GM18508 (cell line): ENCODE measurements at regions not wholly inside any gene's neighbourhood (a gene's known extent, or its start where the extent isn't known, plus 50 kb on each side); places are given as distances from the start of the nearest gene placed in this dataset.

Source experiments
- ATAC-seq: cut with Tn5 transposase; IDR thresholded peaks from one replicate; pipeline ENCODE4 v1.9.1; 2021; ENCODE audit warnings: moderate number of reproducible peaks; ENCODE audit not compliant: insufficient read depth, unreplicated experiment

DNA sequence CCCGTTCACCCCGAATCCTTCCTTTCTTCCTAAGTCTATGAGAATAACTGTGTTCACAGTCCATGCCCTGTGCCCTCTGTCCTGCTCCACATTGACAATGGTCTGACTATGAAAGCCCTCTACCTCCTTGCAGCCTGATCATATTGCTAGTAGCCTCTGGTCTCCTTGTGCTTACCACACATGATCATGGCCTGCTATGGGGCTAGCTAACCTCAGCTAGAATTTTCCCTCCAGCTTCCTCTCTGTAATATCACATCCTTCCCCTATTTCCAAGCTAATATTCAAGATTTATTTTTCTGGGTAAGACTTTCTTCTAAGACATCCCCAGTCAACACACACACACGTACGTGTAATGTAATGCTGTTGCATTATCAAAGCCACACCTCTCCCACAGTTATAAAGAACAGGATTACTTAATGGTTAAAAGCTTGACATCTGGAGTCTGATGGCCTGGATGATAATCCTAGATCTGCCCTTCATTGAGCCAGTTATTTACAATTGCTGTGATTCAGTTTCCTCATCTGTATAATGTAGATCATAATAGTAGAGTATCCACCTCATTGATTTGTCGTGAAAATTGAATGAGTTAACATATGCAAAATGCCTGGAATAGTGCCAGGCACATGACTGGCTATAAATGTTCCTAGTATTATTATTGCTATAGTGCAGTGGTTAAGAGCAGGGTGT, 214.4 kb upstream of the BLID start:
- no peak for ATAC-seq

DNA sequence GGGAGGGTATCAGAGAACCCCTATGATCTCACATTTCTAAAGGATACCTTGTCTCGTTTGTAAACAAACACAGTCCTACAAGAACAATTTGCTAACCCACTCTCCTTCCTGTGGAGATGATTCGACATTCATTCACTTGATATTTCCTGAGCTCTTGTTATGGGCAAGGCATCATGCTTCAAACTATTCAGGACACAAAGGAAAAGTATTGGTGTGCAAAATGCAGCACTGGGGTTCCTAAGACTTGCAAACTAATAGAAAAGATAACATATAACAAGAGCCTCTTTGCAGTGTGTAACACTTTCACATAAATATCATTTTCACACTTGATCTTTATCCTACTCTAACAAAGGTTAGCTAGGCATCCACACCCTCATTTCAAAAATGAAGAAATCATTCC, 211.5 kb upstream of the BLID start:
- ATAC-seq, result no peak

GRCh38 chr11:122323754-122324421, 207.9 kb upstream of the BLID start:
- no peak for ATAC-seq

- ATAC-seq, result no peak
Observed at GRCh38 chr11:122322329-122322728, 206.3 kb upstream of the BLID start.

DNA sequence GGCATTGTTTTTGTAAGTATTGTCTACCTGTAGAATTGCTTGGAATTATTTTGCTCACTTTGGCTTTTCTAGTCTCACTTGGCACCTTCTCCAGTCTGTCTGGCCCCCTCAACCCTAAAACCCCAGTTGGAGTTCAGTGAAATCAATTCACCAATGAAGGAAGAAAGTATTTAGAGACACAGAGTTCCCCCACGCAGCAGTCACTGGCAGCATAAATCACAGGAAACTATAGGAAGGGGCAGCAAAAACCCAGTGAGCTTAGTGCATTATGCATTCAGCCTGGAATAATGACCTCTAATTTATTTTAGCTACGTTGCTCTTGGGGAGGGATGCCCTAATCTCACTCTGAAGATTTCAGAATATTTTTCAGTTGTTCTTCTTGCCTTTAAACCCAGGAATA, 204.7 kb upstream of the BLID start:
- no peak for ATAC-seq

DNA sequence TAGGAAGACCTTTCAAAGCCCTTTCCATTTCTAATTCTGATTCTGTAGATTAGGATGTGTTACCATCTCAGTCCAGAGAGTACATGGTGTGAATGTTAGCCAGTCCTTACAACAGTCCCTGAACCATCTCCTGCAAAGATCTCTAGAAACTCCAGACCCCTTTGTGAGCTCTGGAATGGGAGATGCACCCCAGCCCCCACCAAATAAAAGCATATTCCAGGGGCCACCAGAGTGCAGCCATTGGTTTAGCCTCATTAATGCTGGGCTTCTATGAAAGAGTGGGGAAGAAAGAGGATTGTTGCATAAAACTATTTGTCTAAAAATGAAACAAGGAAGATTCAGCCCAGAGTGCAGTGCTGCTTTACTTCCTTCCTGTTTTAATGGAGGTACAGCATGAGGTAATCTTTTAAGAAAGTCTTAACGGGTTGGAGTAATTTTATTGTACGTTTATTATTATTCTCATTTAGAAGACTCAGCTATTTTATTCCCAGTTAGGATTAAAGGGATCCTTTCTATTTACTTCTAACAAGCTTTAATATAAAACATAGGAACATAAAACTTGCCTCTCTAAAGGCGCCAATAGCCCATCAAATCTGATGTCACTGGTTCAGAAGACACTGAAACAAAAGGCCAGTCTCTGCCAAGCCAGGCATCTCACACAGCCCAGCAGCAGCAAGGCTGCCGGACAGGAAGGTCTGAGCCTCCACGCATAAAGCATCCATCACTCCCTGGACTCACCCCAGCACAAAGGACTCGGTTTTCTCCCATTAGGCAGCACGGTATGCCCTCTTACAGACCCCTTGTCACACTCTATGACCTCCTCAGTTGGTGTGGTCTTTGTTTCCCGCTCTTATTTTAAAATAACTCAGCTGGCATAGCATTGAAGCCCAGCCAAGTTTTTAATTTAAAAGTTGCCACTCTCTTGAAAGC, 203.9 kb upstream of the BLID start:
- ATAC-seq, result no peak

DNA sequence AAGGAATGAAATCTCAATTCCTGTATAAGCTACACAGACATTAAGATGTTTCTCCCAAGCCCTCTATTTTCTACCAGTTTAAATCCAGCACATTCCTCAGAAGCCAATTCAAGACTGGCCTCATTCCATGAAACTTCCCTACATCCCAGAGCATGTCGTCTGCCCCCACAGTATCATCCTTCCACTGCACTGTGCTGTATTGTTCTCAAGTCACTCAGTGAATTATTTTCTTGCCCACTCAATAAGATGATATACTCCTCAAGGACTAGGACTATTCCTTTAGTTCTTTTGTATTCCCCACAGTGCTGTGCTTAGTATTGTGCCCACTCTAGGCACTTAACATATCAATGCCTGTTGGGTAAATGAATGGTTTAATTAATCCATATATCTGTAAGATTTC, 203.1 kb upstream of the BLID start:
- no peak for ATAC-seq

- no peak for ATAC-seq
Observed at GRCh38 chr11:122317305-122317704, 201.3 kb upstream of the BLID start.

DNA sequence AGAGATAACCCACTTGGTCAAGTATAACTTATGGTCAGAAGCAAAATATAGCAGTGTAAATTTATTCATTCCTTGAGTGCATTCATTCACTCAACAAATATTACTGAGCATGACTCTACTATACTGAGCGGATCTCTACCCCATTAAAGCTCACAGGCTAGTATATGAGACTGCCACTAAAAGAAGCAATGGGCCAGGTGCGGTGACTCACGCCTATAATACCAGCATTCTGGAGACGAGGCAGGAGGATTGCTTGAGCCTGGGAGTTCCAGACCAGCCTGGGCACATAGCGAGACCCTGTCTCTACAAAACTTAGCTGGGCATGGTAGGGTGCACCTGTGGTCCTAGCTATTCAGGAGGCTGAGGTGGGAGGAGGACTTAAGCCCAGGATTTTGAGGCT, 197.6 kb upstream of the BLID start:
- ATAC-seq, result no peak

DNA sequence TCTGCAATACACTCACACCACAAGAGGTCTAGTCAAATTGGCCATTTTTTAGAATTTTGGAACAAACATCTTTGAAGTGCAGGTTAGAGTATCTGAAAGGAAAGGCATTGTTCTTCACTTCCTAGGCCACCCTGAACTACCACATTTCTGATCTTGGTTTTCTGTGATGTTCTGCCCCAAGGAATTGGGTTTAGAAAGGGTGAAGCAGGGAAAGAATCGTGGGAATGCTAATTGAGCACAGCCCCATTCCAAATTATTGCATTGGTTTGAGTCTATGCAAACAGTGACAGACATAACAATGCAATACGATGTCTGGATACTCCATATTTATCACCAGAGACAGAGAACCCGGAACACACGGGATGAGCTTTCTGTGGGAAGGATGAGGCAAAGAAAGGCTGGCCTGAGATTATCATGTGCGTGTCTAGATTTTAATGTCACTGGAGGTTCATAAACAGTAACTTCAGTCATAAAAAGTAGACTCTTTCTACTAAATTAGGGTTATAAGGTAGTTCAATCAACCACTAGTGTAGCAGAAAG, 195.3 kb upstream of the BLID start:
- no peak for ATAC-seq

- ATAC-seq, result no peak
Observed at GRCh38 chr11:122310766-122311165, 194.8 kb upstream of the BLID start.

DNA sequence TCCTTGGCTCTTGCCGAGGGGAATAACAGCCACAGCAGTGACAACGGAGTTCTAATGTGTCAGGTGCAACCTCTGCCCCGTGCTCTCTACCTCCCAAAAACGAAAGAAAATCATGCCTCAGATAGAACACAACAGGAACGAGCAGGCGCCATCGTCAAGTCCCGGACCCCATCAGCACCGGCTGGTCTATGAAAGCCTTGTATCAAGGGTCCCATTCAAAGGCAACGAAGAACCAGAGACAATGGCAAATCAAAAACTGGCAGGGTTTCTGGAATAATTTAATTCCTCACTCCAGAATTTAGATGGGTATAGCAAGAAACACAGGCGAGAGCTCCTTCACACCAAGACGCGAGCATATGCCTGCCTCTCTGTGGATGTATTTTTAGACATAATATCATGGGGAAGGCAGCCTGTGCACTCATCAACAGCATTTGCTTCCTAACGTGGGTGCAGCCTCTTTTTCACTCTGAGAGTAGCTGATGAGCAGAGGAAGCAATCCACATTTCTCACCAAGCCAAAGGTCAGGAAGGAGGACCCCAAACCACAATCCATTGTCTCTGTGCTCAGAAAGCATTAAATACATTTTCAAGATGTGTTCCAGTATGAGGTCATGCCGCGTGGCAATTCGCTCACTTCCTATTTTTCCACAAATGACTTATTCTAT, 193.4 kb upstream of the BLID start:
- no peak for ATAC-seq

- ATAC-seq, result no peak
Observed at GRCh38 chr11:122308226-122308625, 192.2 kb upstream of the BLID start.

DNA sequence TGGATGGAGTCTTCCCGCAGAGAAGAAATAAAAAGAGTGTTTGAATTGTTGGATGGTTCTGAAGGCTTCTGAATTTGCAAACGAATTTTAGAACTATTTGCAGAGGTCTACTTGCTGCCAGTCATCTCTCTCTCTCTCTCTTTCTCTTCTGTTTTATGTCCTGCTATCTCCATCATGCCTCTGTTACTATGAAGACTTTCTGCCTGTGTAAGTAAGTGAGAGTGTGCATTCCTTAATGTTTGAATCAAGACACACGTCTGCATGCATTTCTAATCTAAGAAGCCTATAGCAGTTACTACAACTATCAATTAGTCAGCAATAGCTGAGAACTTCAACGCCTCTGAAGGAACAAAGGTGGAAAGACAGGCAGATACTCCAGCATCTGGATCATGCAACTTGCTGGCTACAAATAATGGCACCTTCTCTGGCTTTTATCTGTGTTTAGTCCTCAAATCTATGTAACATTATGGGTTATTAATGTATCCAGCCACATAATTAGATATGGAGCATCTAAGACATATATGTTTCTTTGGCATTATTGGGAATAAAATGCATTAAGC, 191.5 kb upstream of the BLID start:
- no peak for ATAC-seq

GRCh38 chr11:122306831-122307391, 190.9 kb upstream of the BLID start:
- ATAC-seq, result no peak

DNA sequence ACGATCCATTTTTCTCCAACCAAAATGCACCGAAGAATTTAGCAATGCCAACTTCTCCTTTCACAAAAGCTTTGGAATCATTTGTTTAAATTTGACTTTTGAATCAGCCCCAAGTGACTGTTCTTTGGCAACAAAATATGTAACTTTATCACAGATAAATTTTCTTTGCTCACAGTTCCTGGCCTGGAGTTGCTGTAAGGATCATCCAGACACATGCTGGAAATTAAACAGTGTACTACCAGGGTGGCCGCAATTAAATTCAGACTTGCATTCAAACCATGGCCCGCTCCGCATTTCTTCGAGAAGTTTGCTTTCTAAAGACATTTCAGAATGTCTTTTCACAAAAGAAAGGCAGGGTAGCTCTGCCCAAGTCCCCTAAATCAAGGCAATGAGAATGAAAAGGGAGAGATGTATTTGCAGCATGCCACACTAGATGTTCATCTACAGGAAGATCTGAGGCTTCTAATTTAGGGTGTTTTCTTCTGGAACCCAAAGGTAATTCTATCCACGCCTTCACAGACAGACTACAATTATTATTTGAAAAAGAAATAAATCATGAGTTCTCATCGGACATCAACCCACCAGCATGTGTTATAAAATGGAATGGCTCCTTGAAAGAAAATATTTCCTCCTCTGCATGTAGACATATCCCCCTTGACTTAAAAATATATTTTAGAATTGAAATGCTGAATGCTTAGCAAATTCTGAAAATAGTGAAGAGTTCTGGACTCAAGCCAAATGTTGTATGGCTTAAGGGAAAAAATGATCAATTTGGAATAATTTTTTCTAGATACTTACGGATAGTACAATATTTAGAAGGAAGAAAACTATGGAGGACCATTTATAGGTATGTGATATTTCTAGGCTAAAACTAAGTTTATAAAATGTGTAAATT, 189.7 kb upstream of the BLID start:
- no peak for ATAC-seq

GRCh38 chr11:122304973-122305372, 189.0 kb upstream of the BLID start:
- no peak for ATAC-seq

- no peak for ATAC-seq
Observed at GRCh38 chr11:122304306-122304705, 188.3 kb upstream of the BLID start.

GRCh38 chr11:122294041-122294440, 178.0 kb upstream of the BLID start:
- no peak for ATAC-seq
